Activated naive CD8-positive, alpha-beta T cell treated with anti-CD3 and anti-CD28 coated beads, Interleukin-2, amount 50 U/mL, for 24 hours (primary cell): ENCODE measurements at regions not wholly inside any gene's neighbourhood (a gene's known extent, or its start where the extent isn't known, plus 50 kb on each side); places are given as distances from the start of the nearest gene placed in this dataset.

Source experiments
- ATAC-seq: fragments of 150-1000 bp; cut with Tn5 transposase; one replicate; pipeline ENCODE4 v1.10.0; 2021
- DNase-seq: peaks from one replicate; pipeline ENCODE4 v3.0.0; 2021
- H3K27ac Mint-ChIP-seq: one replicate; pipeline ENCODE4 v1.8.0; 2021; ENCODE audit warnings: mild to moderate bottlenecking, mixed read lengths
- H3K27me3 Mint-ChIP-seq: one replicate; pipeline ENCODE4 v1.8.0; 2021; ENCODE audit warnings: mixed read lengths
- H3K36me3 Mint-ChIP-seq: one replicate; pipeline ENCODE4 v1.8.0; 2021; ENCODE audit warnings: low read depth, mixed read lengths
- H3K4me1 Mint-ChIP-seq: one replicate; pipeline ENCODE4 v1.8.0; 2021; ENCODE audit warnings: mixed read lengths
- H3K4me3 Mint-ChIP-seq: one replicate; pipeline ENCODE4 v1.8.0; 2021; ENCODE audit warnings: mild to moderate bottlenecking, moderate library complexity, mixed read lengths
- H3K9me3 Mint-ChIP-seq: one replicate; pipeline ENCODE4 v1.8.0; 2021; ENCODE audit warnings: mixed read lengths

- DNase-seq, result no peak
Measured at GRCh38 chr20:50242548-50242862, 51.9 kb downstream of the CEBPB start.

GRCh38 chr20:50242863-50243609, 52.4 kb downstream of the CEBPB start:
- Mint-ChIP-seq H3K4me1 (no peaks in the 10 kb centered on the region), H3K4me3 (no peak overlapping the region), H3K9me3 (no peaks in the 10 kb centered on the region), H3K36me3 (no peaks in the 10 kb centered on the region), H3K27ac (no peak overlapping the region), H3K27me3 (no peaks in the 10 kb centered on the region)
- no peak for ATAC-seq
- no peak for DNase-seq

More at GRCh38 chr20:50242548-50242862, 51.9 kb downstream of the CEBPB start:
- ATAC-seq, result no peak
- H3K9me3 Mint-ChIP-seq, result no peaks in the 10 kb centered on the region
- no peaks in the 10 kb centered on the region for H3K36me3 Mint-ChIP-seq
- H3K4me3 Mint-ChIP-seq, result no peak overlapping the region
- H3K4me1 Mint-ChIP-seq, result no peaks in the 10 kb centered on the region
- no peaks in the 10 kb centered on the region for H3K27me3 Mint-ChIP-seq
- no peak overlapping the region for H3K27ac Mint-ChIP-seq

- ATAC-seq, result no peak
- H3K27me3 Mint-ChIP-seq, result no peaks in the 10 kb centered on the region
- H3K4me3 Mint-ChIP-seq, result no peak overlapping the region
- no peak for DNase-seq
- H3K27ac Mint-ChIP-seq, result no peak overlapping the region
- H3K36me3 Mint-ChIP-seq, result no peaks in the 10 kb centered on the region
- H3K9me3 Mint-ChIP-seq, result no peaks in the 10 kb centered on the region
- no peaks in the 10 kb centered on the region for H3K4me1 Mint-ChIP-seq
Measured at GRCh38 chr20:50243610-50244351, 53.2 kb downstream of the CEBPB start.

GRCh38 chr20:50244352-50245149, 53.9 kb downstream of the CEBPB start:
- ATAC-seq, result no peak
- no peaks in the 10 kb centered on the region for H3K27me3 Mint-ChIP-seq
- H3K4me3 Mint-ChIP-seq, result no peak overlapping the region

GRCh38 chr20:50245498-50246366, 55.1 kb downstream of the CEBPB start:
- Mint-ChIP-seq H3K4me1 (no peaks in the 10 kb centered on the region), H3K4me3 (no peak overlapping the region), H3K27me3 (no peaks in the 10 kb centered on the region), H3K36me3 (no peaks in the 10 kb centered on the region), H3K27ac (no peak overlapping the region), H3K9me3 (no peaks in the 10 kb centered on the region)
- ATAC-seq (no peak), DNase-seq (no peak)

More at GRCh38 chr20:50244352-50245149, 53.9 kb downstream of the CEBPB start:
- H3K27ac Mint-ChIP-seq, result no peak overlapping the region
- no peak for DNase-seq
- no peaks in the 10 kb centered on the region for H3K36me3 Mint-ChIP-seq
- no peaks in the 10 kb centered on the region for H3K4me1 Mint-ChIP-seq
- no peaks in the 10 kb centered on the region for H3K9me3 Mint-ChIP-seq

GRCh38 chr20:50246367-50247195, 56.0 kb downstream of the CEBPB start:
- Mint-ChIP-seq H3K4me1 (no peaks in the 10 kb centered on the region), H3K4me3 (no peak overlapping the region), H3K27ac (no peak overlapping the region), H3K27me3 (no peaks in the 10 kb centered on the region), H3K36me3 (no peaks in the 10 kb centered on the region), H3K9me3 (no peaks in the 10 kb centered on the region)
- ATAC-seq (no peak), DNase-seq (no peak)

- no peak for ATAC-seq
- no peak for DNase-seq
Measured at GRCh38 chr20:50247196-50248094, 56.8 kb downstream of the CEBPB start.

GRCh38 chr20:50248104-50248641, 57.5 kb downstream of the CEBPB start:
- no peak overlapping the region for H3K27ac Mint-ChIP-seq
- H3K27me3 Mint-ChIP-seq, result peaks cover 2% of the 10 kb centered on the region
- H3K36me3 Mint-ChIP-seq, result no peaks in the 10 kb centered on the region
- DNase-seq (no peak), ATAC-seq (no peak)
- no peaks in the 10 kb centered on the region for H3K9me3 Mint-ChIP-seq
- H3K4me1 Mint-ChIP-seq, result no peaks in the 10 kb centered on the region
- H3K4me3 Mint-ChIP-seq, result no peak overlapping the region

More at GRCh38 chr20:50247196-50248094, 56.8 kb downstream of the CEBPB start:
- H3K27ac Mint-ChIP-seq, result no peak overlapping the region
- H3K4me1 Mint-ChIP-seq, result no peaks in the 10 kb centered on the region
- no peaks in the 10 kb centered on the region for H3K9me3 Mint-ChIP-seq
- no peaks in the 10 kb centered on the region for H3K36me3 Mint-ChIP-seq
- no peak overlapping the region for H3K4me3 Mint-ChIP-seq
- no peaks in the 10 kb centered on the region for H3K27me3 Mint-ChIP-seq

- Mint-ChIP-seq H3K36me3 (no peaks in the 10 kb centered on the region), H3K27me3 (peaks cover 4% of the 10 kb centered on the region), H3K4me3 (no peak overlapping the region), H3K4me1 (no peaks in the 10 kb centered on the region), H3K27ac (no peak overlapping the region), H3K9me3 (no peaks in the 10 kb centered on the region)
- DNase-seq (no peak), ATAC-seq (peak; percentile 25)
Measured at GRCh38 chr20:50249447-50250388, 59.1 kb downstream of the CEBPB start.

GRCh38 chr20:50250679-50251382, 60.2 kb downstream of the CEBPB start:
- H3K4me1 Mint-ChIP-seq, result no peaks in the 10 kb centered on the region

GRCh38 chr20:50251383-50251748, 60.7 kb downstream of the CEBPB start:
- peaks cover 6% of the 10 kb centered on the region for H3K27me3 Mint-ChIP-seq
- ATAC-seq, result no peak
- DNase-seq, result no peak
- no peak overlapping the region for H3K27ac Mint-ChIP-seq
- no peaks in the 10 kb centered on the region for H3K9me3 Mint-ChIP-seq
- no peak overlapping the region for H3K4me3 Mint-ChIP-seq
- no peaks in the 10 kb centered on the region for H3K36me3 Mint-ChIP-seq
- no peaks in the 10 kb centered on the region for H3K4me1 Mint-ChIP-seq

More at GRCh38 chr20:50250679-50251382, 60.2 kb downstream of the CEBPB start:
- Mint-ChIP-seq H3K9me3 (no peaks in the 10 kb centered on the region), H3K4me3 (no peak overlapping the region), H3K36me3 (no peaks in the 10 kb centered on the region), H3K27ac (no peak overlapping the region), H3K27me3 (peaks cover 6% of the 10 kb centered on the region)
- DNase-seq (no peak), ATAC-seq (no peak)
